OCI-LY1 (cell line): ENCODE measurements at regions not wholly inside any gene's neighbourhood (a gene's known extent, or its start where the extent isn't known, plus 50 kb on each side); places are given as distances from the start of the nearest gene placed in this dataset.

Experiments used
- H2AFZ ChIP-seq: fragments of 200-600 bp; sonication (generic), shearing (Covaris generic); 2 replicates; pipeline ENCODE4 v1.6.0; 2014; ENCODE audit warnings: antibody characterized with exemption, mild to moderate bottlenecking, low read length
- H3F3A ChIP-seq: fragments of 200-600 bp; sonication (generic), shearing (Covaris generic); 2 replicates; pipeline ENCODE4 v1.6.0; 2014; ENCODE audit warnings: mild to moderate bottlenecking, antibody characterized with exemption, low read length, moderate library complexity; ENCODE audit not compliant: insufficient read depth
- H3K27ac ChIP-seq: fragments of 200-600 bp; sonication (generic); 2 replicates; pipeline ENCODE4 v1.5.1; 2014; ENCODE audit warnings: low read length, mixed run types, mild to moderate bottlenecking, low read depth; ENCODE audit not compliant: poor library complexity, severe bottlenecking
- H3K27me3 ChIP-seq: fragments of 200-600 bp; sonication (generic); 2 replicates; pipeline ENCODE4 v1.6.0; 2014; ENCODE audit warnings: antibody characterized with exemption, mild to moderate bottlenecking, low read length, moderate library complexity; ENCODE audit not compliant: insufficient read depth
- H3K36me3 ChIP-seq: fragments of 200-600 bp; sonication (generic); 2 replicates; pipeline ENCODE4 v1.6.1; 2014; ENCODE audit warnings: mild to moderate bottlenecking, antibody characterized with exemption, low read length, moderate library complexity, mixed read lengths; ENCODE audit not compliant: insufficient read depth
- H3K4me1 ChIP-seq: fragments of 200-600 bp; sonication (generic); 2 replicates; pipeline ENCODE4 v1.5.1; 2014; ENCODE audit warnings: mild to moderate bottlenecking, low read length, moderate library complexity; ENCODE audit not compliant: insufficient read depth, severe bottlenecking
- H3K4me2 ChIP-seq: fragments of 200-600 bp; sonication (generic), shearing (Covaris generic); 2 replicates; pipeline ENCODE4 v1.6.1; 2014; ENCODE audit warnings: low read length
- H3K4me3 ChIP-seq: fragments of 200-600 bp; sonication (generic); 2 replicates; pipeline ENCODE4 v1.5.1; 2014; ENCODE audit warnings: low read length, low read depth, mild to moderate bottlenecking, mixed read lengths; ENCODE audit not compliant: poor library complexity, severe bottlenecking
- H3K79me2 ChIP-seq: fragments of 200-600 bp; shearing (Covaris generic); 2 replicates; pipeline ENCODE4 v1.6.1; 2016; ENCODE audit warnings: mixed run types, low read length, mixed read lengths; ENCODE audit not compliant: insufficient read depth
- H3K9ac ChIP-seq: fragments of 200-600 bp; sonication (generic), shearing (Covaris generic); 2 replicates; pipeline ENCODE4 v1.6.1; 2014; ENCODE audit warnings: mild to moderate bottlenecking, low read length, mixed read lengths
- H3K9me2 ChIP-seq: fragments of 200-600 bp; sonication (generic), shearing (Covaris generic); 2 replicates; pipeline ENCODE4 v1.6.1; 2014; ENCODE audit warnings: low read depth, mild to moderate bottlenecking, low read length, mixed read lengths
- H3K9me3 ChIP-seq: fragments of 200-600 bp; shearing (Covaris generic); 2 replicates; pipeline ENCODE4 v1.6.1; 2014; ENCODE audit warnings: low read length, mixed read lengths
- H4K20me1 ChIP-seq: fragments of 200-600 bp; sonication (generic), shearing (Covaris generic); 2 replicates; pipeline ENCODE4 v1.6.0; 2016; ENCODE audit warnings: mild to moderate bottlenecking, low read length; ENCODE audit not compliant: insufficient read depth
- CTCF ChIP-seq: fragments of 200-600 bp; sonication (generic), shearing (Covaris generic); IDR thresholded peaks from 2 replicates; pipeline ENCODE4 v1.5.1; 2017; ENCODE audit warnings: mild to moderate bottlenecking, antibody characterized with exemption, low read length, moderate library complexity, mixed read lengths
- EZH2 ChIP-seq: fragments of 200-600 bp; sonication (generic), shearing (Covaris generic); IDR thresholded peaks from 2 replicates; pipeline ENCODE4 v1.8.0; 2017; ENCODE audit warnings: borderline replicate concordance, mixed run types, mild to moderate bottlenecking, antibody characterized with exemption, low read length, moderate library complexity, mixed read lengths

- Histone ChIP-seq H3K36me3 (no peaks in the 10 kb centered on the region), H3K9me2 (no peaks in the 10 kb centered on the region), H3K27me3 (no peaks in the 10 kb centered on the region), H3K79me2 (no peaks in the 10 kb centered on the region), H3K9me3 (no peaks in the 10 kb centered on the region), H3K27ac (no peak overlapping the region), H3F3A (no peaks in the 10 kb centered on the region), H3K4me2 (no peak overlapping the region), H2AFZ (no peak overlapping the region), H4K20me1 (no peaks in the 10 kb centered on the region), H3K4me3 (no peak overlapping the region), H3K4me1 (peaks cover 9% of the 10 kb centered on the region), H3K9ac (no peak overlapping the region)
- TF ChIP-seq EZH2 (no peak), CTCF (no peak)
These were observed 98.3 kb upstream of the CHL1 start for GRCh38 chr3:98259-98654.

- Histone ChIP-seq H3K9ac (no peak overlapping the region), H3K27ac (no peak overlapping the region), H3K4me2 (no peak overlapping the region), H4K20me1 (no peaks in the 10 kb centered on the region), H3F3A (no peaks in the 10 kb centered on the region), H3K36me3 (no peaks in the 10 kb centered on the region), H3K9me3 (no peaks in the 10 kb centered on the region), H3K4me1 (peaks cover 14% of the 10 kb centered on the region), H3K79me2 (no peaks in the 10 kb centered on the region), H3K27me3 (no peaks in the 10 kb centered on the region), H2AFZ (no peak overlapping the region), H3K4me3 (no peak overlapping the region), H3K9me2 (no peaks in the 10 kb centered on the region)
- TF ChIP-seq CTCF (no peak), EZH2 (no peak)
These were observed 97.1 kb upstream of the CHL1 start for GRCh38 chr3:99506-99905.

GRCh38 chr3:102484-102883 is 94.1 kb upstream of the CHL1 start:
- Histone ChIP-seq H3K4me3 (no peak overlapping the region), H3K9ac (no peak overlapping the region), H3K27ac (no peak overlapping the region), H3K9me3 (no peaks in the 10 kb centered on the region), H3K4me2 (no peak overlapping the region), H3K9me2 (no peaks in the 10 kb centered on the region), H3F3A (no peaks in the 10 kb centered on the region), H3K4me1 (peaks cover 27% of the 10 kb centered on the region), H2AFZ (no peak overlapping the region; the same call in 1 of the 2 replicates), H4K20me1 (no peaks in the 10 kb centered on the region), H3K27me3 (no peaks in the 10 kb centered on the region), H3K79me2 (no peaks in the 10 kb centered on the region), H3K36me3 (no peaks in the 10 kb centered on the region)
- TF ChIP-seq CTCF (no peak), EZH2 (no peak)
